HCT116 (cell line): ENCODE measurements at regions not wholly inside any gene's neighbourhood (a gene's known extent, or its start where the extent isn't known, plus 50 kb on each side); places are given as distances from the start of the nearest gene placed in this dataset.

Experiments
- ATAC-seq: fragments of 200-7000 bp; cut with Tn5 transposase; 2 replicates; pipeline ENCODE4 v1.9.1; 2020; ENCODE audit warnings: mild to moderate bottlenecking, moderate library complexity
- BruUV-seq: library from RNA; stranded (reverse); fragments of 400-500 nt; replicated peaks from 2 replicates; lab custom pipeline; 2021; lab: Mats Ljungman, UMichigan
- CTCF ChIA-PET: fragments of 300-600 bp; sonication (Branson Sonifier 250); formaldehyde crosslinking; loops from one replicate; lab custom pipeline; 2021; ENCODE audit warnings: antibody characterized with exemption; lab: Charles Lee
- POLR2A ChIA-PET: fragments of 300-600, 350-600 bp; sonication (Branson Sonifier 250); formaldehyde crosslinking; loops from one replicate; lab custom pipeline; 2021; ENCODE audit warnings: antibody characterized with exemption; lab: Charles Lee
- RAD21 ChIA-PET, 2 experiments: fragments of 300-600 bp; sonication (Branson Sonifier 250); formaldehyde crosslinking; loops; one replicate each; lab custom pipeline; 2023; ENCODE audit warnings: low total read pairs in 2 of 2; ENCODE audit not compliant: uncharacterized antibody in 2 of 2, unreplicated experiment in 2 of 2, low non-redundant PET in 1 of 2; lab: Charles Lee
- DNase-seq: peaks from one replicate; pipeline ENCODE4 v3.0.0-alpha.2; 2010; ENCODE audit warnings: low read depth, low spot score
- H2AFZ ChIP-seq: fragments of 200-600 bp; shearing (Covaris generic), sonication (generic); 2 replicates; pipeline ENCODE4 v1.6.1; 2017; ENCODE audit warnings: low read depth, mixed run types, mixed read lengths, antibody characterized with exemption, low read length; ENCODE audit not compliant: poor library complexity, severe bottlenecking
- H3K27ac ChIP-seq: 2 replicates; pipeline ENCODE4 v1.5.1; 2012; ENCODE audit warnings: low read depth, low read length
- H3K27me3 ChIP-seq: fragments of 200-600 bp; sonication (generic); 2 replicates; pipeline ENCODE4 v1.6.1; 2016; ENCODE audit warnings: mixed run types, low read length, mixed read lengths; ENCODE audit not compliant: insufficient read depth
- H3K36me3 ChIP-seq, 2 experiments: fragments of 200-500 bp in 1 of 2; fragments of 200-600 bp in 1 of 2; sonication (Bioruptor generic) in 1 of 2; sonication (generic) in 1 of 2; 2 replicates each; pipeline versions ENCODE4 v1.5.1 to v1.6.1; 2014 to 2016; ENCODE audit warnings: low read length in 2 of 2, inconsistent platforms in 1 of 2, mixed read lengths in 1 of 2, mixed run types in 1 of 2; ENCODE audit not compliant: insufficient read depth in 2 of 2, control insufficient read depth in 1 of 2
- H3K4me1 ChIP-seq, 2 experiments: fragments of 200-600 bp in 1 of 2; sonication (generic) in 1 of 2; 2 replicates each; pipeline versions ENCODE4 v1.5.1 to v1.6.1; 2012 to 2017; ENCODE audit warnings: low read length in 2 of 2, inconsistent platforms in 1 of 2, mild to moderate bottlenecking in 1 of 2, mixed read lengths in 1 of 2, mixed run types in 1 of 2, moderate library complexity in 1 of 2; ENCODE audit not compliant: insufficient read depth in 2 of 2, control insufficient read depth in 1 of 2
- H3K4me2 ChIP-seq: fragments of 200-600 bp; sonication (generic); 2 replicates; pipeline ENCODE4 v1.6.1; 2017; ENCODE audit warnings: mixed run types, low read length, mixed read lengths
- H3K4me3 ChIP-seq, 2 experiments: fragments of 200-600 bp in 1 of 2; sonication (generic) in 1 of 2; replicated peaks in 1 of 2; 2 replicates each; pipeline ENCODE4 v1.5.1; 2011 to 2016; ENCODE audit warnings: low read length in 2 of 2, control low read depth in 1 of 2, low read depth in 1 of 2, mild to moderate bottlenecking in 1 of 2, mixed read lengths in 1 of 2, mixed run types in 1 of 2
- H3K79me2 ChIP-seq: fragments of 200-600 bp; sonication (generic); 2 replicates; pipeline ENCODE4 v1.6.1; 2017; ENCODE audit warnings: mild to moderate bottlenecking, mixed run types, low read length, moderate library complexity, mixed read lengths; ENCODE audit not compliant: insufficient read depth
- H3K9ac ChIP-seq: fragments of 200-600 bp; sonication (generic); 2 replicates; pipeline ENCODE4 v1.6.1; 2016; ENCODE audit warnings: low read length, mixed read lengths
- H3K9me2 ChIP-seq: fragments of 200-600 bp; sonication (generic), shearing (Covaris generic); 2 replicates; pipeline ENCODE4 v1.6.1; 2017; ENCODE audit warnings: mixed run types, mild to moderate bottlenecking, moderate library complexity; ENCODE audit not compliant: insufficient read depth
- H3K9me3 ChIP-seq, 2 experiments: fragments of 200-500 bp in 1 of 2; fragments of 200-600 bp in 1 of 2; sonication (Bioruptor generic) in 1 of 2; sonication (generic) in 1 of 2; 2 replicates each; pipeline ENCODE4 v1.6.1; 2014 to 2017; ENCODE audit warnings: low read length in 2 of 2, mixed read lengths in 2 of 2, inconsistent platforms in 1 of 2, low read depth in 1 of 2, mild to moderate bottlenecking in 1 of 2, mixed run types in 1 of 2, moderate library complexity in 1 of 2; ENCODE audit not compliant: control insufficient read depth in 1 of 2, insufficient read depth in 1 of 2
- H4K20me1 ChIP-seq: fragments of 200-600 bp; sonication (generic), shearing (Covaris generic); 2 replicates; pipeline ENCODE4 v1.6.1; 2017; ENCODE audit warnings: mixed run types, mild to moderate bottlenecking, moderate library complexity; ENCODE audit not compliant: insufficient read depth
- CBX3 ChIP-seq: IDR thresholded peaks from 2 replicates; pipeline ENCODE4 v1.6.1; 2012; ENCODE audit warnings: low read depth
- CEBPB ChIP-seq: IDR thresholded peaks from 2 replicates; pipeline ENCODE4 v1.6.1; 2012; ENCODE audit warnings: low read depth
- FOSL1 ChIP-seq: IDR thresholded peaks from 2 replicates; pipeline ENCODE4 v1.6.1; 2012; ENCODE audit warnings: low read depth
- JUND ChIP-seq: IDR thresholded peaks from 2 replicates; pipeline ENCODE4 v1.6.1; 2012
- RAD21 ChIP-seq: IDR thresholded peaks from 2 replicates; pipeline ENCODE4 v1.6.1; 2012; ENCODE audit warnings: low read depth, mild to moderate bottlenecking
- SIN3A ChIP-seq: IDR thresholded peaks from 2 replicates; pipeline ENCODE4 v1.6.1; 2012; ENCODE audit warnings: low read depth
- TCF7L2 ChIP-seq: IDR thresholded peaks from 2 replicates; pipeline ENCODE4 v1.7.0; 2011; ENCODE audit warnings: borderline replicate concordance, inconsistent platforms; ENCODE audit not compliant: insufficient read depth, insufficient read length; ENCODE audit errors: extremely low read depth
- YY1 ChIP-seq: IDR thresholded peaks from 2 replicates; pipeline ENCODE4 v1.6.1; 2011; ENCODE audit warnings: low read length, low read depth, moderate library complexity, mild to moderate bottlenecking; ENCODE audit not compliant: insufficient replicate concordance; ENCODE audit errors: extremely low read depth
- ZNF274 ChIP-seq: fragments of 200-500 bp; sonication (Bioruptor generic); IDR thresholded peaks from 2 replicates; pipeline ENCODE4 v1.6.1; 2014; ENCODE audit warnings: mild to moderate bottlenecking, low read depth, low read length, inconsistent platforms
- intact Hi-C: fragments of 100-400 bp; cut with micrococcal nuclease; formaldehyde crosslinking; loops from 2 replicates; pipeline ENCODE4 v1.10.0; 2022
- TF ChIP-seq, protein P1 (sequence below), 3 experiments: fragments of 200-600 bp in 1 of 3; sonication (generic) in 1 of 3; IDR thresholded peaks in 2 of 3; conservative IDR thresholded peaks in 1 of 3; 2 replicates each; pipeline ENCODE4 v1.5.1; 2012 to 2017; ENCODE audit warnings: low read depth in 2 of 3, low read length in 2 of 3, antibody characterized with exemption in 1 of 3, borderline replicate concordance in 1 of 3, control low read depth in 1 of 3, mild to moderate bottlenecking in 1 of 3, mixed read lengths in 1 of 3, mixed run types in 1 of 3, moderate library complexity in 1 of 3; ENCODE audit not compliant: insufficient read depth in 1 of 3
- TF ChIP-seq, protein P2 (sequence below): IDR thresholded peaks from 2 replicates; pipeline ENCODE4 v1.6.1; 2012; ENCODE audit warnings: low read depth
- TF ChIP-seq, protein P3 (sequence below): IDR thresholded peaks from 2 replicates; pipeline ENCODE4 v1.6.1; 2011; ENCODE audit warnings: mild to moderate bottlenecking, low read length, moderate library complexity; ENCODE audit not compliant: insufficient replicate concordance; ENCODE audit errors: extremely low read depth

DNA sequence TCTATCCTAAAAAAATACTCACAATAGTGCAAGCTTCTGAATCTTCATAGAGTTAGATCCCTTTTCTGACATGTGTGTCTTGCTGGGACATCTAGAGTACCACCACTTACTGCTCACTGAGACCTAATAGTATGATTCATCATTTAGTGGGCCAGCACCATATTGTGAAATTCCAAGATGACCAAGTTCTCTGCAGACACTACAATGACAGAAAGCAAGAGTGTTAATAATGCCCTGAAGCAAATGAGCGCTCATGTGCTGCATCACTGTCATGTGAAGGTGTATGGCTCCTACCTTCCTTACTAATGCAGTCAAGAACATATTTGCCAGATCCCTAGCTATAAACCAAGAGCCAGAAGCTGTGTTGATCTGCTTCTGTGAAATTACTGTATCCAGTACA, 606.2 kb upstream of the NXPH2 start:
- Histone ChIP-seq H3K9me2 (no peaks in the 10 kb centered on the region), H3K9ac (no peak overlapping the region), H3K79me2 (no peaks in the 10 kb centered on the region), H3K9me3 (no peaks in the 10 kb centered on the region), H3K4me1 (no peaks in the 10 kb centered on the region), H3K27me3 (no peaks in the 10 kb centered on the region), H3K36me3 (no peaks in the 10 kb centered on the region), H3K4me3 (no peak overlapping the region), H3K4me2 (no peak overlapping the region), H2AFZ (no peak overlapping the region), H4K20me1 (no peaks in the 10 kb centered on the region), H3K27ac (no peak overlapping the region)
- intact Hi-C loops: no loop called here
- DNase-seq (no peak), ATAC-seq (no peak)
- BruUV-seq: no TSS peak
- TF ChIP-seq SIN3A (no peak), ZNF274 (no peak), YY1 (no peak), FOSL1 (no peak), TCF7L2 (no peak), JUND (no peak), CBX3 (no peak), RAD21 (no peak), CEBPB (no peak)
- TF ChIP-seq, protein P1, sequence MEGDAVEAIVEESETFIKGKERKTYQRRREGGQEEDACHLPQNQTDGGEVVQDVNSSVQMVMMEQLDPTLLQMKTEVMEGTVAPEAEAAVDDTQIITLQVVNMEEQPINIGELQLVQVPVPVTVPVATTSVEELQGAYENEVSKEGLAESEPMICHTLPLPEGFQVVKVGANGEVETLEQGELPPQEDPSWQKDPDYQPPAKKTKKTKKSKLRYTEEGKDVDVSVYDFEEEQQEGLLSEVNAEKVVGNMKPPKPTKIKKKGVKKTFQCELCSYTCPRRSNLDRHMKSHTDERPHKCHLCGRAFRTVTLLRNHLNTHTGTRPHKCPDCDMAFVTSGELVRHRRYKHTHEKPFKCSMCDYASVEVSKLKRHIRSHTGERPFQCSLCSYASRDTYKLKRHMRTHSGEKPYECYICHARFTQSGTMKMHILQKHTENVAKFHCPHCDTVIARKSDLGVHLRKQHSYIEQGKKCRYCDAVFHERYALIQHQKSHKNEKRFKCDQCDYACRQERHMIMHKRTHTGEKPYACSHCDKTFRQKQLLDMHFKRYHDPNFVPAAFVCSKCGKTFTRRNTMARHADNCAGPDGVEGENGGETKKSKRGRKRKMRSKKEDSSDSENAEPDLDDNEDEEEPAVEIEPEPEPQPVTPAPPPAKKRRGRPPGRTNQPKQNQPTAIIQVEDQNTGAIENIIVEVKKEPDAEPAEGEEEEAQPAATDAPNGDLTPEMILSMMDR (IDR thresholded peaks at IDR 0.05 in 2 of 3, conservative IDR thresholded peaks at IDR 0.05 in 1 of 3; ENCODE audit: borderline replicate concordance in 1 of 3, insufficient read depth in 1 of 3, low read depth in 2 of 3, low read length in 2 of 3): no peak
- TF ChIP-seq, protein P2, sequence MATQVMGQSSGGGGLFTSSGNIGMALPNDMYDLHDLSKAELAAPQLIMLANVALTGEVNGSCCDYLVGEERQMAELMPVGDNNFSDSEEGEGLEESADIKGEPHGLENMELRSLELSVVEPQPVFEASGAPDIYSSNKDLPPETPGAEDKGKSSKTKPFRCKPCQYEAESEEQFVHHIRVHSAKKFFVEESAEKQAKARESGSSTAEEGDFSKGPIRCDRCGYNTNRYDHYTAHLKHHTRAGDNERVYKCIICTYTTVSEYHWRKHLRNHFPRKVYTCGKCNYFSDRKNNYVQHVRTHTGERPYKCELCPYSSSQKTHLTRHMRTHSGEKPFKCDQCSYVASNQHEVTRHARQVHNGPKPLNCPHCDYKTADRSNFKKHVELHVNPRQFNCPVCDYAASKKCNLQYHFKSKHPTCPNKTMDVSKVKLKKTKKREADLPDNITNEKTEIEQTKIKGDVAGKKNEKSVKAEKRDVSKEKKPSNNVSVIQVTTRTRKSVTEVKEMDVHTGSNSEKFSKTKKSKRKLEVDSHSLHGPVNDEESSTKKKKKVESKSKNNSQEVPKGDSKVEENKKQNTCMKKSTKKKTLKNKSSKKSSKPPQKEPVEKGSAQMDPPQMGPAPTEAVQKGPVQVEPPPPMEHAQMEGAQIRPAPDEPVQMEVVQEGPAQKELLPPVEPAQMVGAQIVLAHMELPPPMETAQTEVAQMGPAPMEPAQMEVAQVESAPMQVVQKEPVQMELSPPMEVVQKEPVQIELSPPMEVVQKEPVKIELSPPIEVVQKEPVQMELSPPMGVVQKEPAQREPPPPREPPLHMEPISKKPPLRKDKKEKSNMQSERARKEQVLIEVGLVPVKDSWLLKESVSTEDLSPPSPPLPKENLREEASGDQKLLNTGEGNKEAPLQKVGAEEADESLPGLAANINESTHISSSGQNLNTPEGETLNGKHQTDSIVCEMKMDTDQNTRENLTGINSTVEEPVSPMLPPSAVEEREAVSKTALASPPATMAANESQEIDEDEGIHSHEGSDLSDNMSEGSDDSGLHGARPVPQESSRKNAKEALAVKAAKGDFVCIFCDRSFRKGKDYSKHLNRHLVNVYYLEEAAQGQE: no peak
- TF ChIP-seq, protein P3, sequence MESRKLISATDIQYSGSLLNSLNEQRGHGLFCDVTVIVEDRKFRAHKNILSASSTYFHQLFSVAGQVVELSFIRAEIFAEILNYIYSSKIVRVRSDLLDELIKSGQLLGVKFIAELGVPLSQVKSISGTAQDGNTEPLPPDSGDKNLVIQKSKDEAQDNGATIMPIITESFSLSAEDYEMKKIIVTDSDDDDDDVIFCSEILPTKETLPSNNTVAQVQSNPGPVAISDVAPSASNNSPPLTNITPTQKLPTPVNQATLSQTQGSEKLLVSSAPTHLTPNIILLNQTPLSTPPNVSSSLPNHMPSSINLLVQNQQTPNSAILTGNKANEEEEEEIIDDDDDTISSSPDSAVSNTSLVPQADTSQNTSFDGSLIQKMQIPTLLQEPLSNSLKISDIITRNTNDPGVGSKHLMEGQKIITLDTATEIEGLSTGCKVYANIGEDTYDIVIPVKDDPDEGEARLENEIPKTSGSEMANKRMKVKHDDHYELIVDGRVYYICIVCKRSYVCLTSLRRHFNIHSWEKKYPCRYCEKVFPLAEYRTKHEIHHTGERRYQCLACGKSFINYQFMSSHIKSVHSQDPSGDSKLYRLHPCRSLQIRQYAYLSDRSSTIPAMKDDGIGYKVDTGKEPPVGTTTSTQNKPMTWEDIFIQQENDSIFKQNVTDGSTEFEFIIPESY: no peak
- RAD21 ChIA-PET: no interaction called here
- CTCF ChIA-PET: no interaction called here
- POLR2A ChIA-PET: no interaction called here
